NCI-H460 (cell line): ENCODE measurements at regions not wholly inside any gene's neighbourhood (a gene's known extent, or its start where the extent isn't known, plus 50 kb on each side); places are given as distances from the start of the nearest gene placed in this dataset.

Experiments
- DNase-seq: peaks from one replicate; pipeline ENCODE4 v3.0.0-alpha.2; 2016; ENCODE audit warnings: low read depth; ENCODE audit errors: extremely low read depth
- small RNA-seq, 2 experiments: library from RNA; depleted of rRNA; stranded (forward); fragments of <200 nt; gene quantifications; one replicate each; pipeline ENCODE3, GENCODE V24; 2014

DNA sequence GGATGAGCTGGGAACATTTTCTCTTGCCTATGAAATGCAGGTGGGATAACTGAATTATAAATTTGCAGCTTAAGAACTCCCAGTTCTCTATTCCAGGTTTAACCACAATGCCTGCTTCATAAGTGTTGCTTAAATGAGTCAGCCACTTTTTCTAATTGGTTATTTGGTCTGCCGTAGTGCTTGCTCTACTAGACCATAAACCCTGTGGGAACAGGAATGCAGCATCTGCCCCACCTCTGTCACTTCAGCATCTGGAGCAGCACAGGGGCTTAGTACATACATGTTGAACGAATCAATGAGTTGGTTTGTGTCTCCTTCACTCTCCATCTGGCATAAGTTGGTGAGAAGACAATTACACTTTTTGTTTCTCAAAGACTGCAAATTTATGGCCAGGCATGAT, 95.2 kb upstream of the PTER start:
- DNase-seq, result no peak

GRCh38 chr10:16348891-16349290, 87.9 kb upstream of the PTER start:
- DNase-seq, result no peak

DNA sequence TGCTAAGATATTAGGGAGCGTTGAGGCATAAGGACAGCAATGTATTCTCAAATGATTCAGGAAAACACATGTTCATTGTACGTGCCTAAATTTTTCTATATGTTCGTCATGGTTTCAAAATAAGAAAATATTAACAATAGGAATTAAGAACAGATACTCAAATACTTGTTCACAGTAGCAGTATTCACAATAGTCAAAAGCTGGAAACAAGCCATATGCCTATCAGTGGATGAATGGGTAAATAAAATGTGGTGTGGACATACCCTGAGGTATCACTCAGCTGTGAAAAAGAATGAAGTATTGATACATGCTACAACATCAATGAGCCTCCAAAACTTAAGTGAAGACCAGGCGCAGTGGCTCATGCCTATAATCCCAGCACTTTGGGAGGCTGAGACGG, 84.7 kb upstream of the PTER start:
- DNase-seq, result no peak

- DNase-seq, result no peak
These were observed 76.8 kb upstream of the PTER start for GRCh38 chr10:16360001-16360400.

GRCh38 chr10:16360425-16360824, 76.4 kb upstream of the PTER start:
- no peak for DNase-seq

DNA sequence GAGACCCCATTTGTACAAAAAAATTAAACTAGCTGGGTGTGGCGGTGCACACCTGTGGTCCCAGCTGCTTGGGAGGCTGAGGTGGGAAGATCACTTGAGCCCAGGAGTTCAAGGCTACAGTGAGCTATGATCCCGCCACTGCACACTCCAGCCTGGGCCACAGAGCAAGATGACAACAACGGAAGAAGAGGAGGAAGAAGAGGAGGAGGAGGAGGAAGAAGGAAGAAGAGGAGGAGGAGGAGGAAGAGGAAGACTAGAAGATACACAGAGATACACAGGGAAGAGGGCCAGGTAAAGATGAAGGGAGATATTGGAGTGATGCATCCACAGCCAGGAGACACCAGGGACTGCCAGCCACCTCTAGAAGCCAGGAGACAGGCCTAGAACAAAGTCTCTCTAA, 75.7 kb upstream of the PTER start:
- DNase-seq, result no peak

- no peak for DNase-seq
These were observed 73.1 kb upstream of the PTER start for GRCh38 chr10:16363741-16364140.

DNA sequence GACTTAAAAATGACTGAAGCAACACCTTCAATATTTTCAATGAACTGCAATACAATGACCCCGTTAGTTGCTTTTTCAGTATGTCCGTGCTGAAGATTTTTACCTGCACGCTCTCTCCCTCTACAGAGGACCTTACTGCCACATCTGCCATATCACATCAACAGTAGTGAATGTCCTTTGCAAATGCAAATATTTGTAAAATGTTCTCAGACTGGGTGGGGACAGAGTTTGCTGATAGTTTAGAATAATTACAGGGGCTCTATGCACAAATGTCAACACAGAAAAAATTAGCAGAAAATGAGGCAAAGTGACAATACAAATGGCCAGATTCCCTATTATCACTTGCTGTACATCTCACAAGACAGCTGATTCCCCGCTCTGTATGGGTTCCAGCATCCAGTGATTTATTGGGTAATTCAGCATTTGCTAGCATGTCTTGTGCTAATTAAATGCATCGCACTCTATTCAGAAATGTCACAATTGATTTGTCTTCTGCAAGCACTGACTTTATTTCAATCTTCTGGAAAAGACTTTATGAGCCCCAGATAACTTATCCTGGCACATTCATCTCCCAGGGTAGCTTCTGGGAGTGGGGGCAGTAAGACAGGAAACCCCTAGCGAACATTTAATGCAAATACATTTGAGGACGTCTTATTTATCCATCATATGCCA, 69.1 kb upstream of the PTER start:
- no peak for DNase-seq

DNA sequence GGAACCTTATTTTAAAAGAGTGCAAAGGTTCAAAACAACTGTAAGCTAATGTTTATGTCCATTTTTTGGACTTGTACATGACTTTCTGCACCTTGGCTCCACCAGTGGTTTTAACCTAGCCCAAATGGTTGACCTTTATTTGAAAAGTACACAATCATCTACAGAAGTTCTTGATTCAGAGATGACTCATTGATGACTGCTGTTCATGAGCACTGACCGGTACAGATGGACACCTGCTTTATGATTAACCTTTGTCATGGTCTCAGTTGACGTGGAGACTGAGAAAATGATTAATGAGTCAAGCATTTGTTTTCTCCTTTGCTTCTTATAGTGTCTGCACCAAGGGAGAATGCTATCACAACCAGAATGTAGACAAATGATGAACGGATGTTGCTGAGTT, 55.7 kb upstream of the PTER start:
- DNase-seq, result no peak

GRCh38 chr10:16384021-16384420, 52.8 kb upstream of the PTER start:
- DNase-seq, result no peak

GRCh38 chr10:16386855-16387254, 50.0 kb upstream of the PTER start:
- no peak for DNase-seq

Small RNA genes lying in the stretch of these regions (small RNA-seq; reads per million reads assigned to genes)
- gene RF00322, result 0 reads per million in 2 experiments
- gene RNU6-1075P, result 0 reads per million in 2 experiments
